Psoas muscle (tissue), 7 donors: ENCODE measurements at regions not wholly inside any gene's neighbourhood (a gene's known extent, or its start where the extent isn't known, plus 50 kb on each side); places are given as distances from the start of the nearest gene placed in this dataset.
"Not testable (repeated sequence)": the region's sequence is repeated elsewhere in the genome, so short reads cannot be mapped to it uniquely, and the experiment has no call there.

ENCODE experiments used
- ATAC-seq, 4 donors: fragments of 200-7000 bp; cut with Tn5 transposase; one replicate each; pipeline ENCODE4 v1.9.1; 2020; ENCODE audit warnings: moderate library complexity in 3 of 4, mild to moderate bottlenecking in 2 of 4
- DNase-seq, 2 donors: peaks; one replicate each; pipeline ENCODE4 v3.0.0-alpha.2; 2020
- H3K27ac ChIP-seq: fragments of 200-600 bp; one replicate; pipeline ENCODE4 v1.8.0; 2022
- H3K27me3 ChIP-seq, 3 donors: fragments of 200-600 bp in 1 of 3; one replicate each; pipeline versions ENCODE4 v1.6.1 to v1.8.0; 2013 to 2022; ENCODE audit warnings: low read length in 2 of 3, mild to moderate bottlenecking in 2 of 3, moderate library complexity in 1 of 3; ENCODE audit not compliant: insufficient read depth in 3 of 3
- H3K36me3 ChIP-seq, 2 donors: fragments of 200-600 bp in 1 of 2; one replicate each; pipeline versions ENCODE4 v1.6.1 to v1.8.0; 2013 to 2022; ENCODE audit warnings: low read depth in 1 of 2, mild to moderate bottlenecking in 1 of 2, moderate library complexity in 1 of 2; ENCODE audit not compliant: insufficient read depth in 1 of 2
- H3K4me1 ChIP-seq: fragments of 200-600 bp; one replicate; pipeline ENCODE4 v1.8.0; 2022
- H3K4me3 ChIP-seq: fragments of 200-600 bp; one replicate; pipeline ENCODE4 v1.8.0; 2022; ENCODE audit warnings: mild to moderate bottlenecking
- H3K9me3 ChIP-seq: fragments of 200-600 bp; one replicate; pipeline ENCODE4 v1.8.0; 2022
- WGBS, 3 donors: extraction: QIAGEN DNeasy Blood & Tissue Kit; methylation state at CpG; one replicate each; pipeline versions ENCODE4 v1.1.6 to v1.1.7; 2013; 5-methylcytosine and 5-hydroxymethylcytosine counted together
- intact Hi-C, 2 donors: fragments of 100-400 bp; cut with DNase I; formaldehyde crosslinking; loops; one replicate each; pipeline versions ENCODE4 v1.11.0 to v1.14.2; 2022
- TF ChIP-seq, protein P1 (sequence below): fragments of 200-600 bp; IDR thresholded peaks from one replicate; pipeline ENCODE4 v1.8.0; 2022; ENCODE audit warnings: antibody characterized with exemption
- donor health status: healthy with polysubstance abuse.
- donor health status: DM: no; HTN: no; CAD: no; lungs with moderate emphysema.
- donor health status: Bipolar disorder and iron deficiency.
- donor health status: healthy.
- donor health status: DM: yes; HTN: yes; CAD: no.
- donor health status: DM: no; HTN: no; CAD: no.
- donor health status: DM: yes; HTN: yes; CAD: no.

DNA sequence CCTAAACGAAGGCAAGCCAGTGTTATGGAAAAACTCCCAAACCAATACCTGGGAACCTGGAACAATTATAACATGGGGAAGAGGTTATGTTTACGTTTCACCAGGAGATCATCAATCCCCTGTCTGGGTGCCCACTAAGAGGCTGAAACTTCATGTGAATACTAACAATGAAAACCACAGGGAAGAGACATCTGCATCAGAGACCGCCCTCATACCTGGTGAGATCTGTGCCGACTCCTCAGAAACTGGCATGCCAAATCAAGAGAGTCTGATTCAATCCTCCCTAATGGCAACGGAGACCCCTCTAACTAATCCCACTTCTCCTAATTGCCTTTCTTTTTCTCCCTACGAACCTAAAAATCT lies 163.2 kb downstream of the IER5 start:
- TF ChIP-seq, protein P1, sequence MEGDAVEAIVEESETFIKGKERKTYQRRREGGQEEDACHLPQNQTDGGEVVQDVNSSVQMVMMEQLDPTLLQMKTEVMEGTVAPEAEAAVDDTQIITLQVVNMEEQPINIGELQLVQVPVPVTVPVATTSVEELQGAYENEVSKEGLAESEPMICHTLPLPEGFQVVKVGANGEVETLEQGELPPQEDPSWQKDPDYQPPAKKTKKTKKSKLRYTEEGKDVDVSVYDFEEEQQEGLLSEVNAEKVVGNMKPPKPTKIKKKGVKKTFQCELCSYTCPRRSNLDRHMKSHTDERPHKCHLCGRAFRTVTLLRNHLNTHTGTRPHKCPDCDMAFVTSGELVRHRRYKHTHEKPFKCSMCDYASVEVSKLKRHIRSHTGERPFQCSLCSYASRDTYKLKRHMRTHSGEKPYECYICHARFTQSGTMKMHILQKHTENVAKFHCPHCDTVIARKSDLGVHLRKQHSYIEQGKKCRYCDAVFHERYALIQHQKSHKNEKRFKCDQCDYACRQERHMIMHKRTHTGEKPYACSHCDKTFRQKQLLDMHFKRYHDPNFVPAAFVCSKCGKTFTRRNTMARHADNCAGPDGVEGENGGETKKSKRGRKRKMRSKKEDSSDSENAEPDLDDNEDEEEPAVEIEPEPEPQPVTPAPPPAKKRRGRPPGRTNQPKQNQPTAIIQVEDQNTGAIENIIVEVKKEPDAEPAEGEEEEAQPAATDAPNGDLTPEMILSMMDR: no peak
- H3K36me3 ChIP-seq: no peaks in the 10 kb centered on the region
- no peaks in the 10 kb centered on the region for H3K27me3 ChIP-seq
- WGBS, 3 donors: 53 to 57% (median 56%) methylated on average over 6 of the region's 6 CpGs
- H3K27ac ChIP-seq: no peak overlapping the region
- peaks cover 3% of the 10 kb centered on the region for H3K4me1 ChIP-seq
- H3K9me3 ChIP-seq: no peaks in the 10 kb centered on the region
- ATAC-seq (no peak), DNase-seq (no peak)
- intact Hi-C loops: no loop called here
- H3K4me3 ChIP-seq: no peak overlapping the region

DNA sequence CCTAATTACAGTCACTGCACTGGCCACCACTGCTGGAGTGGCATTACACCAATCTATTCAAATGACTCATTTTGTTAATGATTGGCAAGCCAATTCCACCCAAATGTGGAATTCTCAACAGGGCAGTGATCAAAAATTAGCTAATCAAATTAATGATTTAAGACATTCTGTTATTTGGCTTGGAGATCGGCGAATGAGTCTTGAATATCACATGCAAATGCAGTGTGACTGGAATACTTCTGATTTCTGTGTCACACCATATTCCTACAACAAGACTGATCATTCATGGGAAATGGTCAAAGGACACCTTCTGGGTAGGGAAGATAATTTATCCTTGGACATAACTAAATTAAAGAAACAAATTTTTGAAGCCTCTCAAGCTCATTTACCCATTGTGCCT lies 165.1 kb downstream of the IER5 start:
- H3K9me3 ChIP-seq, H3K4me3 ChIP-seq, H3K27me3 ChIP-seq, DNase-seq, H3K36me3 ChIP-seq, intact Hi-C loops, H3K4me1 ChIP-seq, H3K27ac ChIP-seq, ATAC-seq: not testable (repeated sequence)
- WGBS, 3 donors: 43 to 47% (median 47%) methylated on average over 2 of the region's 2 CpGs

DNA sequence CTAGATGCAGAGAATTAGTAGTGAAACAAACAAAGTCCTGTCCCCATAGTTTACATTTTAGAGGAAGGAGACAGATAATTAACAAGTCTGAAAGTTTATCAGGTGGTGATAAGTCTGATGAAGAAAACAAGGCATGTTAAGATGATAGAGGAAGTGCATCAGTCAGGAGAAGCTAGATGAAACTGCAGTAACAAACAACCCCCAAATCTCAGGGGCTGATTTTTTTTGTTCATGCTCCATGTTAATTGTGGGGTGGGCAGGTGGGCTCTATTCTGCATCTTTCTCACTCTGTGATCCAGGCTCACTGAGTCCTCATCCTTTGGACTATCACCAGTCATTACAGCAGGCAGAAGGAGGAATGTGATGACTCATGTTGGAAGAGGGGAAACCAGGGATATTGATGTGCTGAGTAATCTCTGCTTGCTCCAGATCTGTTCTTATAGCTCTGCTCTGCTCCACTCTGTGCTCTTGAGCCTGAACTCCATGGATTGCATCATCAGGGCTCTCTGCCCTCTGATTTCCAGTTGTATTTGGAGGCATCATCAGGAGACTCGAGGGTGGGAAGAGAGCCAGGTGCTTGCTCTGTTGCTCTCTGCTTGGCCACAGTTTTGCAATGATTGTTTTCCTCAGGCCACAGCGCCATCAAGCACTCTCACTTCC lies 166.9 kb downstream of the IER5 start:
- Histone ChIP-seq H3K27me3 (no peaks in the 10 kb centered on the region), H3K36me3 (no peaks in the 10 kb centered on the region), H3K27ac (no peak overlapping the region), H3K4me3 (no peak overlapping the region), H3K4me1 (peaks cover 3% of the 10 kb centered on the region), H3K9me3 (no peaks in the 10 kb centered on the region)
- no peak for DNase-seq
- 45 to 64% (median 53%) methylated on average over 2 of the region's 2 CpGs for WGBS, 3 donors
- intact Hi-C loops: no loop called here
- ATAC-seq: peak in 3 of 4 donors; percentile 67 to 86 (median 82)
- TF ChIP-seq, protein P1: no peak

DNA sequence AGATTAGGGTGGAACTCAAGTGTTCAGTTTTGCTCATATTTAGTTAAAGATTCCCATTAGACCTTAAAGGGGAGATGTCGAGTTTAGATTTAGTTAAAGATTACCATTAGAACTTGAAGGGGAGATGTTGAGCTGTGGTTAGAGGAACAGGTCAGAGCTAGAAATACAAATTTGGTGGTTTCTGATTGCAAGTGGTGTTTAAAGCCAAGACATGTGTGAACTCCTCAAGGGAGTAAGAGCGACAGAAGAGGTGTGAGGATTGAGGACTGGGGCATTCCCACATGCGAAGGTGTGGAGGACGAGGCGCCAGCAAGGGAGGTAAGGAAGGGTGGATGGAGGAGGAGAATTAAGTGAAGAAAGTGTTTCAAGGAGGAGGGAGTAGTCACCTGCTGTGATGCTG lies 168.6 kb downstream of the IER5 start:
- TF ChIP-seq, protein P1: no peak
- Histone ChIP-seq H3K4me1 (no peaks in the 10 kb centered on the region), H3K9me3 (no peaks in the 10 kb centered on the region), H3K27me3 (no peaks in the 10 kb centered on the region), H3K36me3 (no peaks in the 10 kb centered on the region), H3K4me3 (no peak overlapping the region), H3K27ac (no peak overlapping the region)
- DNase-seq: no peak
- ATAC-seq: no peak
- intact Hi-C loops: no loop called here
- WGBS, 3 donors: 85 to 89% (median 89%) methylated on average over 5 of the region's 5 CpGs

DNA sequence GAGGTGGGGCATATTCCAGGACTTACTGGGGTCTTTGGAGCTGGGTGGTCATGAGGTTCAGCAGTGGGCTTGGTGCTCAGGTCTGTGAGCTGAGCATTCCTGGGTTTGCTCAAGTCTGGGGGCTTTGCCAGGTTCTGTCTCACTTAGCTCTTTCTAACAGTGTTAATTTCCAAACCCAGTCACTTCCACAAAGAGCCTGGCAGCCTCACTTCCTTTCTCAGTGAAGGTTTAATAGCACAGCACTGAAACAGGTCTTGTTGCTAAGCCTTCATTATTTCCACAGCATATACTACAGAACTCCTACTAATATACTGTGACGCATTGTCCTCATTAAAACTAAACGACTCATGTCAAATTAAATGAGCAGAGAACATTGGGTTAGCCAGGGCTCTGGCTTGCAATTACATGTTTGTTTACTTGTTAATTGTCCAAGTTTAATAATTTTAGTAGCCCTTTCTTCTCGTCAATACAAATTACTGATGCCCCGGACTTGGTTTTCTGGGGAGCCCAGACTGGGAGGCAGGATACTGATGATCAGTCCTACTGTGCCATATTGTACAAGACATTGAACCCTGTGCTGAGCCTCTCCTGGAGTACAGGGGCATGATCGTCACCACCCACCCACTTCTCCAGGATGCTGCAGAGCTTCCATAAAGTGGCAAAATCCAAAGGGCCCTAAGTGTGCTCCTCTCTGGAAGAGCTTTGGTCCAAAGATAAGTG lies 170.7 kb downstream of the IER5 start:
- Histone ChIP-seq H3K4me1 (no peaks in the 10 kb centered on the region), H3K9me3 (no peaks in the 10 kb centered on the region), H3K4me3 (no peak overlapping the region), H3K36me3 (no peaks in the 10 kb centered on the region), H3K27me3 (no peaks in the 10 kb centered on the region), H3K27ac (no peak overlapping the region)
- ATAC-seq (no peak), DNase-seq (no peak)
- intact Hi-C loops: no loop called here
- 62 to 64% (median 64%) methylated on average over 5 of the region's 5 CpGs for WGBS, 3 donors
- TF ChIP-seq, protein P1: no peak
